Mammary epithelial cell (primary cell): ENCODE measurements at regions not wholly inside any gene's neighbourhood (a gene's known extent, or its start where the extent isn't known, plus 50 kb on each side); places are given as distances from the start of the nearest gene placed in this dataset.

Experiments
- CTCF ChIP-seq, 2 donors: IDR thresholded peaks in 1 of 2; conservative IDR thresholded peaks in 1 of 2; 2 replicates each; pipeline ENCODE4 v1.5.1; 2011 to 2012; ENCODE audit warnings: inconsistent platforms in 2 of 2, low read length in 2 of 2, mild to moderate bottlenecking in 2 of 2, control low read depth in 1 of 2, low read depth in 1 of 2; ENCODE audit not compliant: insufficient read depth in 1 of 2; ENCODE audit errors: extremely low read depth in 1 of 2
- EZH2 ChIP-seq: IDR thresholded peaks from 2 replicates; pipeline ENCODE4 v1.6.1; 2012; ENCODE audit warnings: low read length, inconsistent platforms, borderline replicate concordance

- no peak for TF ChIP-seq CTCF (conservative IDR thresholded peaks at IDR 0.05 in 1 of 2, IDR thresholded peaks at IDR 0.05 in 1 of 2; ENCODE audit: extremely low read depth in 1 of 2, insufficient read depth in 1 of 2, low read depth in 1 of 2, low read length in 2 of 2)
- no peak for TF ChIP-seq EZH2
Measured at GRCh38 chr1:70720109-70720508, 309.0 kb downstream of the CTH start.
